C1 segment of cervical spinal cord (tissue), 14 donors: ENCODE measurements at regions not wholly inside any gene's neighbourhood (a gene's known extent, or its start where the extent isn't known, plus 50 kb on each side); places are given as distances from the start of the nearest gene placed in this dataset.
"Not testable (repeated sequence)": the region's sequence is repeated elsewhere in the genome, so short reads cannot be mapped to it uniquely, and the experiment has no call there.

Experiments used
- DNase-seq, 14 donors: peaks; one replicate each; lab custom pipeline; 2025; lab: John Stamatoyannopoulos, UW

GRCh38 chr10:126722726-126723125 is 52.2 kb upstream of the C10orf90 start:
- DNase-seq = no peak

- no peak for DNase-seq
These were observed 52.7 kb upstream of the C10orf90 start for GRCh38 chr10:126723226-126723625.

GRCh38 chr10:126729314-126729870 is 58.9 kb upstream of the C10orf90 start:
- DNase-seq = no peak

GRCh38 chr10:126730856-126731609 is 60.5 kb upstream of the C10orf90 start:
- no peak for DNase-seq

GRCh38 chr10:126731610-126731990 is 61.1 kb upstream of the C10orf90 start:
- DNase-seq = no peak

- DNase-seq = no peak
These were observed 61.8 kb upstream of the C10orf90 start for GRCh38 chr10:126732308-126732707.

GRCh38 chr10:126732868-126733267 is 62.4 kb upstream of the C10orf90 start:
- DNase-seq = no peak

GRCh38 chr10:126734015-126734414 is 63.5 kb upstream of the C10orf90 start:
- DNase-seq = peak in 1 of 14 donors; percentile 9

- DNase-seq = peak in 1 of 14 donors; percentile 23
These were observed 64.5 kb upstream of the C10orf90 start for GRCh38 chr10:126734967-126735366.

GRCh38 chr10:126736142-126736541 is 65.6 kb upstream of the C10orf90 start:
- DNase-seq = no peak

- DNase-seq = no peak
These were observed 66.2 kb upstream of the C10orf90 start for GRCh38 chr10:126736727-126737126.

- DNase-seq = no peak
These were observed 67.5 kb upstream of the C10orf90 start for GRCh38 chr10:126738001-126738400.

GRCh38 chr10:126744571-126744970 is 74.1 kb upstream of the C10orf90 start:
- no peak for DNase-seq

GRCh38 chr10:126749015-126749655 is 78.6 kb upstream of the C10orf90 start:
- peak in 12 of 14 donors; percentile 13 to 79 (median 57) for DNase-seq

GRCh38 chr10:126754966-126755365 is 84.5 kb upstream of the C10orf90 start:
- DNase-seq = no peak

- DNase-seq = no peak
These were observed 88.4 kb upstream of the C10orf90 start for GRCh38 chr10:126758867-126759266.

GRCh38 chr10:126759531-126759930 is 89.0 kb upstream of the C10orf90 start:
- DNase-seq = no peak

- DNase-seq = not testable (repeated sequence)
These were observed 96.2 kb upstream of the C10orf90 start for GRCh38 chr10:126766646-126767045.

GRCh38 chr10:126770809-126771208 is 100.3 kb upstream of the C10orf90 start:
- no peak for DNase-seq

GRCh38 chr10:126776168-126776567 is 105.7 kb upstream of the C10orf90 start:
- DNase-seq = no peak

GRCh38 chr10:126777714-126778113 is 107.2 kb upstream of the C10orf90 start:
- DNase-seq = no peak

GRCh38 chr10:126781450-126782216 is 111.1 kb upstream of the C10orf90 start:
- no peak for DNase-seq
